Epithelial cell of esophagus (primary cell): ENCODE measurements at regions not wholly inside any gene's neighbourhood (a gene's known extent, or its start where the extent isn't known, plus 50 kb on each side); places are given as distances from the start of the nearest gene placed in this dataset.
"Not testable (repeated sequence)": the region's sequence is repeated elsewhere in the genome, so short reads cannot be mapped to it uniquely, and the experiment has no call there.

Source experiments
- DNase-seq: peaks from one replicate; pipeline ENCODE4 v3.0.0; 2010; ENCODE audit warnings: low read depth
- H3K4me3 ChIP-seq: 2 replicates; pipeline ENCODE4 v1.5.1; 2011; ENCODE audit warnings: mild to moderate bottlenecking, low read length, control low read depth
- CTCF ChIP-seq: IDR thresholded peaks from 2 replicates; pipeline ENCODE4 v1.5.1; 2011; ENCODE audit warnings: low read depth, mild to moderate bottlenecking, low read length, control low read depth, inconsistent platforms; ENCODE audit not compliant: insufficient read depth; ENCODE audit errors: missing control alignments

- DNase-seq: peak; percentile 56
- TF ChIP-seq CTCF: no peak
- H3K4me3 ChIP-seq: no peak overlapping the region
Measured at GRCh38 chr12:84134797-84135366, 777.7 kb downstream of the SLC6A15 start.

- DNase-seq: peak; percentile 48
- H3K4me3 ChIP-seq: no peak overlapping the region
- TF ChIP-seq CTCF: no peak
Measured at GRCh38 chr12:84131076-84131475, 781.5 kb downstream of the SLC6A15 start.

GRCh38 chr12:84128117-84128991 lies 784.2 kb downstream of the SLC6A15 start:
- DNase-seq: no peak
- H3K4me3 ChIP-seq: no peak overlapping the region
- TF ChIP-seq CTCF: no peak

- TF ChIP-seq CTCF: no peak
- H3K4me3 ChIP-seq: no peak overlapping the region
- no peak for DNase-seq
Measured at GRCh38 chr12:84124211-84124610, 788.4 kb downstream of the SLC6A15 start.

GRCh38 chr12:84117190-84117589 lies 795.4 kb downstream of the SLC6A15 start:
- H3K4me3 ChIP-seq: no peak overlapping the region
- no peak for TF ChIP-seq CTCF
- peak; percentile 17 for DNase-seq

- DNase-seq: no peak
- H3K4me3 ChIP-seq: no peak overlapping the region
- TF ChIP-seq CTCF: no peak
Measured at GRCh38 chr12:84113666-84114065, 798.9 kb downstream of the SLC6A15 start.

- H3K4me3 ChIP-seq: not testable (repeated sequence)
- DNase-seq: peak; percentile 31
Measured at GRCh38 chr12:84103886-84104285, 808.7 kb downstream of the SLC6A15 start.

GRCh38 chr12:84101963-84102362 lies 810.6 kb downstream of the SLC6A15 start:
- DNase-seq, H3K4me3 ChIP-seq: not testable (repeated sequence)

- H3K4me3 ChIP-seq, DNase-seq: not testable (repeated sequence)
Measured at GRCh38 chr12:84099591-84099990, 813.0 kb downstream of the SLC6A15 start.
